Uterus (tissue), 3 donors: ENCODE measurements at regions not wholly inside any gene's neighbourhood (a gene's known extent, or its start where the extent isn't known, plus 50 kb on each side); places are given as distances from the start of the nearest gene placed in this dataset.
"Not testable (repeated sequence)": the region's sequence is repeated elsewhere in the genome, so short reads cannot be mapped to it uniquely, and the experiment has no call there.

Experiments
- DNase-seq, 2 donors: peaks; one replicate each; pipeline ENCODE4 v3.0.0-alpha.2; 2019 to 2020
- H3K27ac ChIP-seq, 2 donors: fragments of 200-600 bp; sonication (generic); 1 replicate in 1 of 2; 2 replicates in 1 of 2; pipeline ENCODE4 v1.5.1; 2016 to 2018
- H3K27me3 ChIP-seq, 2 donors: fragments of 200-600 bp; sonication (generic); one replicate each; pipeline ENCODE4 v1.5.1; 2018 to 2019; ENCODE audit warnings: control low read depth in 1 of 2
- H3K36me3 ChIP-seq, 2 donors: fragments of 200-600 bp; sonication (generic); one replicate each; pipeline ENCODE4 v1.5.1; 2019; ENCODE audit warnings: control low read depth in 1 of 2
- H3K4me1 ChIP-seq, 2 donors: fragments of 200-600 bp; sonication (generic); one replicate each; pipeline ENCODE4 v1.5.1; 2018 to 2019; ENCODE audit warnings: control low read depth in 1 of 2
- H3K4me3 ChIP-seq, 2 donors: fragments of 200-600 bp; sonication (generic); 1 replicate in 1 of 2; 2 replicates in 1 of 2; pipeline ENCODE4 v1.5.1; 2018 to 2019; ENCODE audit warnings: mild to moderate bottlenecking in 1 of 2
- H3K9me3 ChIP-seq, 2 donors: fragments of 200-600 bp; sonication (generic); one replicate each; pipeline ENCODE4 v1.5.1; 2019; ENCODE audit warnings: control low read depth in 1 of 2
- POLR2A ChIP-seq, 2 donors: fragments of 450-650 bp; IDR thresholded peaks; one replicate each; pipeline ENCODE4 v1.6.1; 2016; ENCODE audit warnings: antibody characterized with exemption in 2 of 2, mild to moderate bottlenecking in 1 of 2, moderate library complexity in 1 of 2
- intact Hi-C: fragments of 100-400 bp; cut with DNase I; formaldehyde crosslinking; loops from one replicate; pipeline ENCODE4 v1.15.1; 2023; ENCODE audit warnings: low total_unique reads
- TF ChIP-seq, protein P1 (sequence below), 4 experiments: fragments of 200-600 bp in 2 of 4; fragments of 450-650 bp in 2 of 4; sonication (generic) in 2 of 4; IDR thresholded peaks; one replicate each; pipeline ENCODE4 v1.5.1; 2016 to 2019; ENCODE audit warnings: antibody characterized with exemption in 4 of 4, mild to moderate bottlenecking in 2 of 4, moderate library complexity in 1 of 4
- donor health status: DM: yes; HTN: yes; CAD: no.

DNA sequence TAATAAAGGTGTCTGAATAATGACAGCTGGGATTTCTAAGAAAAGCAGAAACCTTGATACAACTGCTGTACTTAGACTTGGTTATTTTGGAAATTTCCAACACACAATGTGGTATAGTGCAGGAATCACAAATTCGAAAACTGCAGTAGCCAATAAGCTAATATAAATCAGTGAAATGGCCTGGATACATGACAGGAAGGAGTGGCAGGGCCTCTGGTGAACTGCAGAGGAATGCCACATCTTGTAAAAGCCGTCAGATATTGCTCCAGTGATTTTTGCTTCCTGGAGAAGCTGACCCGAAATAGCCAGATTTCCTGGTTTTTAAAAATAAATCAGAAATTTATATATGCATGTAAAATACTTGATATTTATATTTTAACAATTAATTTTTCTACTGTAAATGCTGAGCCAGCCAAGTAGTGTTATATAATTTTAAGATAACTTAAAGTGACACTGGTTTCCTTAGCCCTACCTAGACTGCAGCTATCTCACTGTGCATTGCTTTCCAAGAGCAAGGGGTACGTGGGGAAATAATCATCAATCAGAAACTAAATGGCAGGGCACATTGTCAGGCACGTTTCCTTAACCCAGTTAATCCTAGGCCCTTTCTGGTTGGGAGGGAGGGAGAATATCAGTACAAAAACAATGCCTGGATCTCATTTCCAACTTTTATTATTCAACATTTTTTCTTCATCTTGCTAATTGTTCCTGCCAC, 182.4 kb downstream of the RASEF start:
- no peaks in the 10 kb centered on the region for H3K9me3 ChIP-seq
- no peak for DNase-seq
- no peaks in the 10 kb centered on the region for H3K36me3 ChIP-seq
- TF ChIP-seq, protein P1, sequence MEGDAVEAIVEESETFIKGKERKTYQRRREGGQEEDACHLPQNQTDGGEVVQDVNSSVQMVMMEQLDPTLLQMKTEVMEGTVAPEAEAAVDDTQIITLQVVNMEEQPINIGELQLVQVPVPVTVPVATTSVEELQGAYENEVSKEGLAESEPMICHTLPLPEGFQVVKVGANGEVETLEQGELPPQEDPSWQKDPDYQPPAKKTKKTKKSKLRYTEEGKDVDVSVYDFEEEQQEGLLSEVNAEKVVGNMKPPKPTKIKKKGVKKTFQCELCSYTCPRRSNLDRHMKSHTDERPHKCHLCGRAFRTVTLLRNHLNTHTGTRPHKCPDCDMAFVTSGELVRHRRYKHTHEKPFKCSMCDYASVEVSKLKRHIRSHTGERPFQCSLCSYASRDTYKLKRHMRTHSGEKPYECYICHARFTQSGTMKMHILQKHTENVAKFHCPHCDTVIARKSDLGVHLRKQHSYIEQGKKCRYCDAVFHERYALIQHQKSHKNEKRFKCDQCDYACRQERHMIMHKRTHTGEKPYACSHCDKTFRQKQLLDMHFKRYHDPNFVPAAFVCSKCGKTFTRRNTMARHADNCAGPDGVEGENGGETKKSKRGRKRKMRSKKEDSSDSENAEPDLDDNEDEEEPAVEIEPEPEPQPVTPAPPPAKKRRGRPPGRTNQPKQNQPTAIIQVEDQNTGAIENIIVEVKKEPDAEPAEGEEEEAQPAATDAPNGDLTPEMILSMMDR (IDR thresholded peaks at IDR 0.05) = no peak
- TF ChIP-seq POLR2A (IDR thresholded peaks at IDR 0.05) = no peak
- no peak overlapping the region for H3K27ac ChIP-seq
- no peaks in the 10 kb centered on the region for H3K4me1 ChIP-seq
- intact Hi-C loops = no loop called here
- H3K27me3 ChIP-seq = no peaks in the 10 kb centered on the region
- no peak overlapping the region for H3K4me3 ChIP-seq

DNA sequence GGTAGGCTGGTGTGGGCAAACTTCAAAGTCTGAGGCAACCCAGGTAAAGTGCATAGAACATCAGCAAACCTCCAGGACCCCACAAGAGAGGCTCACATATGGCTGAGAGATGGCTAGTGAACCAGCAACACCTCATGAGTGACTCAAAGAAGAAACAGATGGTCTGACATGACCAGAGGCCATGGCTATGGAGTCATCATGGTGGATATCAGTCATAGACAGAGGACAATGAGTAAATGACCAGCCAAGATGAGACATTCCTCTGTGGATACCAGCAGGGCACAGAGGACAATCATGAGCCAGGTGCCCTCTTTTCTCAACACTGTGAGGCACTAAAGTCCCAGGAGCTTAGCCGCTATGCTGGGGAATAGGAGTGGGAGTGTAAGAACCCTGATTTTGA, 180.8 kb downstream of the RASEF start:
- TF ChIP-seq, protein P1 (IDR thresholded peaks at IDR 0.05) = no peak
- TF ChIP-seq POLR2A (IDR thresholded peaks at IDR 0.05) = no peak
- no peaks in the 10 kb centered on the region for H3K4me1 ChIP-seq
- H3K9me3 ChIP-seq = no peaks in the 10 kb centered on the region
- no peaks in the 10 kb centered on the region for H3K27me3 ChIP-seq
- no peak overlapping the region for H3K4me3 ChIP-seq
- H3K27ac ChIP-seq = no peak overlapping the region
- DNase-seq = no peak
- H3K36me3 ChIP-seq = no peaks in the 10 kb centered on the region
- intact Hi-C loops = no loop called here

DNA sequence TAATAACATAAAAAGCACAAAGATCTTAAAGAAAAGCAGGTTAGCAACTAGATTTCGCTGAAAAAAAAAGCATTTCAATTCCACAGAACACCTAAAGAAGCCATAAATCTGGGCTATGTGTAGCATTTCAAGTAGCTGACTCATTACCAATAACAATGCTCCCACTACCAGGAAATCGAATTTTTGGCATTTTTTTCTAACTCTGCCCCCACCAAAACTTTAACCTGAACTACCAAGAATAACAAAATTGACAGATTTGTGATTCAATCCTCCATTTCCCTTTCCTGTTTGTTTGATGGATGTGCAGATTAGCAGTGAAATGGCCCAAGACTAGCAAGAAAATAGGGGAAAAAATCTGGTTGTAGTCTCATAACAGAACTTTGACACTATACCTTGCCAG, 180.2 kb downstream of the RASEF start:
- intact Hi-C loops = no loop called here
- TF ChIP-seq POLR2A (IDR thresholded peaks at IDR 0.05) = no peak
- TF ChIP-seq, protein P1 (IDR thresholded peaks at IDR 0.05) = no peak

DNA sequence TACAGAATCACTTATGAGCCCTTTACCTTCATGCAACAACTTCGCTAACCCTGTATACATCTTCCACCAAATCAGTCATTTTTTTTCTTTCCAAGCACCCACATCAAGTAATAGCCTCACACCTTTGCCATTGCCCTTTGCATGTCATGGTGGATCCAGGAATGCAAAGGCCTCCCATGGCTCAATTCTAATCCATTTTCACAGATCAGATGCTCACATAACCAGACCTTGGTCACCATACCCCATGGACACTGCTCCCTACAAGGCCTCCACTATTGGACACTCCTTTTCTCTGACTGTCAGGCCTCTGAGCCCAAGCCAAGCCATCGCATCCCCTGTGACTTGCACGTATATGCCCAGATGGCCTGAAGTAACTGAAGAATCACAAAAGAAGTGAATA, 179.5 kb downstream of the RASEF start:
- no peak for DNase-seq
- Histone ChIP-seq H3K27ac (no peak overlapping the region), H3K27me3 (no peaks in the 10 kb centered on the region), H3K36me3 (no peaks in the 10 kb centered on the region), H3K4me1 (no peaks in the 10 kb centered on the region), H3K4me3 (no peak overlapping the region), H3K9me3 (no peaks in the 10 kb centered on the region)
- intact Hi-C loops = no loop called here
- no peak for TF ChIP-seq POLR2A (IDR thresholded peaks at IDR 0.05)
- TF ChIP-seq, protein P1 (IDR thresholded peaks at IDR 0.05) = no peak

More for the DNA sequence above, 180.2 kb downstream of the RASEF start:
- Histone ChIP-seq H3K4me1 (no peaks in the 10 kb centered on the region), H3K9me3 (no peaks in the 10 kb centered on the region), H3K4me3 (no peak overlapping the region), H3K27ac (no peak overlapping the region), H3K36me3 (no peaks in the 10 kb centered on the region), H3K27me3 (no peaks in the 10 kb centered on the region)
- no peak for DNase-seq

DNA sequence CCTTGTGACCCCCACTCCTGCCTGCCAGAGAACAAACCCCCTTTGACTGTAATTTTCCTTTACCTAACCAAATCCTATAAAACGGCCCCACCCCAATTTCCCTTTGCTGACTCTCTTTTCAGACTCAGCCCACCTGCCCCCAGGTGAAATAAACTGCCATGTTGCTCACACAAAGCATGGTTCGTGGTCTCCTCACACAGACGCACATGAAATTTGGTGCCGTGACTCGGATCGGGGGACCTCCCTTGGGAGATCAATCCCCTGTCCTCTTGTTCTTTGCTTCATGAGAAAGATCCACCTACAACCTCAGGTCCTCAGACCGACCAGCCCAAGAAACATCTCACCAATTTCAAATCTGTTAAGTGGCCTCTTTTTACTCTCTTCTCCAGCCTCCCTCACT, 179.0 kb downstream of the RASEF start:
- intact Hi-C loops, H3K4me3 ChIP-seq, H3K27me3 ChIP-seq, H3K36me3 ChIP-seq, H3K9me3 ChIP-seq, H3K27ac ChIP-seq, DNase-seq, H3K4me1 ChIP-seq: not testable (repeated sequence)

DNA sequence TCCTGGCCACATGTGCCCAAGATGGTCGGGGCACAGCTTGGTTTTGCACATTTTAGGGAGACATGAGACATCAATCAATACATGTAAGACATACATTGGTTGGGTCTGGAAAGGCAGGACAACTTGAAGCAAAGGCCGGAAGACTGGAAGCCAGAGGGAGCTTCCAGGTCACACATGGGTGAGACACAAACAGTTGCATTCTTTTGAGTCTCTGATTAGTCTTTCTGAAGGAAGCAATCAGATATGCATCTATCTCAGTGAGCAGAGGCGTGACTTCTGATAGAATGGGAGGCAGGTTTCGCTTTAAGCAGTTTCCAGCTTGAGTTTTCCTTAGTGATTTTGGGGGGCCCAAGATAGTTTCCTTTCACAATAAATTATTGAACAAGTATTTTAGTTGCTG, 172.5 kb downstream of the RASEF start:
- H3K9me3 ChIP-seq = no peaks in the 10 kb centered on the region
- intact Hi-C loops = no loop called here
- no peaks in the 10 kb centered on the region for H3K4me1 ChIP-seq
- H3K27me3 ChIP-seq = no peaks in the 10 kb centered on the region
- H3K36me3 ChIP-seq = no peaks in the 10 kb centered on the region
- no peak for TF ChIP-seq POLR2A (IDR thresholded peaks at IDR 0.05)
- TF ChIP-seq, protein P1 (IDR thresholded peaks at IDR 0.05) = no peak
- no peak overlapping the region for H3K27ac ChIP-seq
- DNase-seq = no peak
- no peak overlapping the region for H3K4me3 ChIP-seq
